HG02763 (cell line): ENCODE measurements at regions not wholly inside any gene's neighbourhood (a gene's known extent, or its start where the extent isn't known, plus 50 kb on each side); places are given as distances from the start of the nearest gene placed in this dataset.

Source experiments
- ATAC-seq: cut with Tn5 transposase; IDR thresholded peaks from one replicate; pipeline ENCODE4 v1.9.1; 2021; ENCODE audit warnings: mild to moderate bottlenecking, moderate library complexity; ENCODE audit not compliant: unreplicated experiment

GRCh38 chr10:131784363-131785120, 116.3 kb upstream of the PPP2R2D start:
- no peak for ATAC-seq

GRCh38 chr10:131785121-131785460, 115.7 kb upstream of the PPP2R2D start:
- ATAC-seq = no peak

GRCh38 chr10:131786756-131787605, 113.8 kb upstream of the PPP2R2D start:
- ATAC-seq = no peak

GRCh38 chr10:131787961-131788360, 112.8 kb upstream of the PPP2R2D start:
- no peak for ATAC-seq

GRCh38 chr10:131788386-131788785, 112.4 kb upstream of the PPP2R2D start:
- ATAC-seq = no peak

GRCh38 chr10:131789516-131789915, 111.3 kb upstream of the PPP2R2D start:
- no peak for ATAC-seq

GRCh38 chr10:131790021-131790420, 110.8 kb upstream of the PPP2R2D start:
- ATAC-seq = no peak

- ATAC-seq = no peak
Measured at GRCh38 chr10:131792011-131792651, 108.7 kb upstream of the PPP2R2D start.

GRCh38 chr10:131792809-131793208, 108.0 kb upstream of the PPP2R2D start:
- no peak for ATAC-seq

GRCh38 chr10:131795761-131796160, 105.0 kb upstream of the PPP2R2D start:
- no peak for ATAC-seq

- no peak for ATAC-seq
Measured at GRCh38 chr10:131797626-131798025, 103.2 kb upstream of the PPP2R2D start.

- no peak for ATAC-seq
Measured at GRCh38 chr10:131799429-131799828, 101.4 kb upstream of the PPP2R2D start.

GRCh38 chr10:131802156-131802915, 98.5 kb upstream of the PPP2R2D start:
- ATAC-seq = no peak

GRCh38 chr10:131802996-131803395, 97.8 kb upstream of the PPP2R2D start:
- no peak for ATAC-seq

GRCh38 chr10:131803860-131804425, 96.9 kb upstream of the PPP2R2D start:
- ATAC-seq = no peak

- no peak for ATAC-seq
Measured at GRCh38 chr10:131804551-131805295, 96.1 kb upstream of the PPP2R2D start.

- ATAC-seq = no peak
Measured at GRCh38 chr10:131805696-131806095, 95.1 kb upstream of the PPP2R2D start.

GRCh38 chr10:131806146-131806545, 94.7 kb upstream of the PPP2R2D start:
- ATAC-seq = no peak

- ATAC-seq = no peak
Measured at GRCh38 chr10:131806646-131807317, 94.0 kb upstream of the PPP2R2D start.
